ENCODE measurements at regions not wholly inside any gene's neighbourhood (a gene's known extent, or its start where the extent isn't known, plus 50 kb on each side); places are given as distances from the start of the nearest gene placed in this dataset.

GRCh38 chr4:106418444-106418843 is 49.9 kb upstream of the GIMD1 start:
- ChIA-PET CTCF (no interaction called here), POLR2A (no interaction called here)
- peaks cover 5% of the 10 kb centered on the region for H3K36me3 Mint-ChIP-seq (ENCODE audit: insufficient read depth, unreplicated experiment)

More at GRCh38 chr4:106418444-106418843, 49.9 kb upstream of the GIMD1 start:
- peaks cover 13% of the 10 kb centered on the region; the same call in 1 of the 2 replicates for H3K9me3 ChIP-seq
- peak; percentile 17 to 47 for DNase-seq
- Mint-ChIP-seq H3K9me3 (ENCODE audit: unreplicated experiment) (peaks cover 31% of the 10 kb centered on the region), H3K4me1 (ENCODE audit: low read depth, unreplicated experiment) (peaks cover 53% of the 10 kb centered on the region), H3K27me3 (ENCODE audit: insufficient read depth, unreplicated experiment) (no peaks in the 10 kb centered on the region), H3K27ac (ENCODE audit: unreplicated experiment) (peak overlapping the region; percentile 33), H3K4me3 (ENCODE audit: unreplicated experiment) (peak overlapping the region; percentile 7)
- BruUV-seq (replicated peaks) = no TSS peak
- no peaks in the 10 kb centered on the region for H3K27me3 ChIP-seq (replicated peaks; ENCODE audit: control insufficient read depth, insufficient read depth, low read length)
- no peak overlapping the region for H3K4me3 ChIP-seq (ENCODE audit: low read depth, low read length)
- peaks cover 77% of the 10 kb centered on the region for H3K4me1 ChIP-seq
- TF ChIP-seq, protein P1, sequence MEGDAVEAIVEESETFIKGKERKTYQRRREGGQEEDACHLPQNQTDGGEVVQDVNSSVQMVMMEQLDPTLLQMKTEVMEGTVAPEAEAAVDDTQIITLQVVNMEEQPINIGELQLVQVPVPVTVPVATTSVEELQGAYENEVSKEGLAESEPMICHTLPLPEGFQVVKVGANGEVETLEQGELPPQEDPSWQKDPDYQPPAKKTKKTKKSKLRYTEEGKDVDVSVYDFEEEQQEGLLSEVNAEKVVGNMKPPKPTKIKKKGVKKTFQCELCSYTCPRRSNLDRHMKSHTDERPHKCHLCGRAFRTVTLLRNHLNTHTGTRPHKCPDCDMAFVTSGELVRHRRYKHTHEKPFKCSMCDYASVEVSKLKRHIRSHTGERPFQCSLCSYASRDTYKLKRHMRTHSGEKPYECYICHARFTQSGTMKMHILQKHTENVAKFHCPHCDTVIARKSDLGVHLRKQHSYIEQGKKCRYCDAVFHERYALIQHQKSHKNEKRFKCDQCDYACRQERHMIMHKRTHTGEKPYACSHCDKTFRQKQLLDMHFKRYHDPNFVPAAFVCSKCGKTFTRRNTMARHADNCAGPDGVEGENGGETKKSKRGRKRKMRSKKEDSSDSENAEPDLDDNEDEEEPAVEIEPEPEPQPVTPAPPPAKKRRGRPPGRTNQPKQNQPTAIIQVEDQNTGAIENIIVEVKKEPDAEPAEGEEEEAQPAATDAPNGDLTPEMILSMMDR (IDR thresholded peaks at IDR 0.05; ENCODE audit: insufficient read depth in 1 of 2, low read depth in 1 of 2, low read length in 1 of 2, severe bottlenecking in 1 of 2, unreplicated experiment in 1 of 2) = no peak
- intact Hi-C loops (cut with micrococcal nuclease; ENCODE audit: unreplicated experiment) = no loop called here
- H3K36me3 ChIP-seq (ENCODE audit: control insufficient read depth, insufficient read depth, low read length) = no peaks in the 10 kb centered on the region

All from Caco-2 (cell line).